ENCODE measurements at regions not wholly inside any gene's neighbourhood (a gene's known extent, or its start where the extent isn't known, plus 50 kb on each side); places are given as distances from the start of the nearest gene placed in this dataset.

GRCh38 chr5:5648694-5649093, 226.2 kb downstream of the ICE1 start:
- no peak overlapping the region for H2AFZ ChIP-seq (ENCODE audit: low read depth, low read length)
- TF ChIP-seq POLR2AphosphoS5 (IDR thresholded peaks at IDR 0.05; ENCODE audit: insufficient read depth, low read depth, low read length) (no peak), FOS (IDR thresholded peaks at IDR 0.05; ENCODE audit: borderline replicate concordance, insufficient read depth, low read length) (no peak), MYC (IDR thresholded peaks at IDR 0.05; ENCODE audit: low read depth, low read length) (no peak), JUN (IDR thresholded peaks at IDR 0.05; ENCODE audit: borderline replicate concordance, insufficient read depth, insufficient read length, low read depth) (no peak), CTCF (IDR thresholded peaks at IDR 0.05; ENCODE audit: extremely low read depth in 1 of 2, insufficient read depth in 1 of 2, low read depth in 1 of 2, low read length in 2 of 2) (no peak), EZH2 (IDR thresholded peaks at IDR 0.05; ENCODE audit: borderline replicate concordance, low read depth, low read length, severe bottlenecking) (no peak), GATA2 (IDR thresholded peaks at IDR 0.05; ENCODE audit: insufficient read depth, insufficient read length, low read depth, low read length) (no peak), POLR2A (IDR thresholded peaks at IDR 0.05; ENCODE audit: low read depth, low read length) (no peak)
- TF ChIP-seq, protein P1, sequence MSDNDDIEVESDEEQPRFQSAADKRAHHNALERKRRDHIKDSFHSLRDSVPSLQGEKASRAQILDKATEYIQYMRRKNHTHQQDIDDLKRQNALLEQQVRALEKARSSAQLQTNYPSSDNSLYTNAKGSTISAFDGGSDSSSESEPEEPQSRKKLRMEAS (IDR thresholded peaks at IDR 0.05; ENCODE audit: insufficient read depth, insufficient read length) = no peak
- H3K27me3 ChIP-seq (ENCODE audit: control insufficient read depth in 2 of 2, insufficient read depth in 2 of 2, low read length in 2 of 2) = no peaks in the 10 kb centered on the region
- no peak overlapping the region for H3K27ac ChIP-seq (ENCODE audit: insufficient read depth, low read depth, low read length)
- FAIRE-seq (no peak), DNase-seq (ENCODE audit: low read depth, low spot score) (no peak)
- POLR2A ChIA-PET = no interaction called here
- H3K9me3 ChIP-seq (replicated peaks; ENCODE audit: control insufficient read depth, insufficient read depth, low read length) = peaks cover 7% of the 10 kb centered on the region
- H3K9ac ChIP-seq (replicated peaks; ENCODE audit: extremely low read depth, insufficient read depth, low read length) = no peak overlapping the region
- H3K36me3 ChIP-seq (ENCODE audit: control insufficient read depth in 2 of 2, extremely low read depth in 1 of 2, insufficient read depth in 2 of 2, low read length in 2 of 2) = no peaks in the 10 kb centered on the region
- no peaks in the 10 kb centered on the region for H3K4me1 ChIP-seq (ENCODE audit: control insufficient read depth, extremely low read depth, insufficient read depth, low read length)
- no peak overlapping the region for H3K4me3 ChIP-seq (replicated peaks in 1 of 3; ENCODE audit: insufficient read depth in 1 of 3, low read depth in 1 of 3, low read length in 3 of 3)
- H4K20me1 ChIP-seq (replicated peaks; ENCODE audit: control insufficient read depth, extremely low read depth, insufficient read depth, low read length) = no peaks in the 10 kb centered on the region
- no peaks in the 10 kb centered on the region for H3K9me1 ChIP-seq (replicated peaks; ENCODE audit: control insufficient read depth, extremely low read depth, insufficient read depth, low read length)
- BruUV-seq (replicated peaks) = no TSS peak
- H3K4me2 ChIP-seq (ENCODE audit: insufficient read depth, low read length) = no peak overlapping the region
- H3K79me2 ChIP-seq (ENCODE audit: control insufficient read depth, insufficient read depth, low read length) = no peaks in the 10 kb centered on the region
- intact Hi-C loops (cut with micrococcal nuclease) (no loop called here), dilution Hi-C loops (cut with MboI; ENCODE audit: extremely low pct_ligation_motif_present, low sequenced_read_pairs) (no loop called here)
- CTCF ChIA-PET = no interaction called here
